ENCODE measurements at regions not wholly inside any gene's neighbourhood (a gene's known extent, or its start where the extent isn't known, plus 50 kb on each side); places are given as distances from the start of the nearest gene placed in this dataset.
A peak's percentile ranks its signal among the peaks of the same experiment; 100 is the strongest.

DNA sequence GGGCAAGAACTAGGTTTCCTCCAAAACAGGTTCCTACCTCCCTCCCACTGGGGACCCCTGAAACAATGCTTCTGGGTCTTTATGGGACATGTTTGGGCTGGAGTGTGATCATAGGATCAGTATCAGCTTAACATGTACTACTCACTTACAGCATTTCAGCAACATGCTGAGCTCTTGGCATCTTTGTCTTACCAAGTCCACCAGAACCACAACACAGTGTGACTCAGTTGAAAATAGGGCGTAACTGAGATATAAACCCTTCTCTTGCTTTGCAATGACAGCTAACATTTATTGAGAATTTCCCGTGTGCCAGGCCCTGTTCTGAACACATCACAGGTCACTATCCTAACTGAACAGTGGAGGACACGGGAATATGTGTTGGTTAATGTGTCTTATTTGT, 218.5 kb upstream of the LNX1 start:
- DNase-seq: no peak

GRCh38 chr4:53805291-53805690, 214.0 kb upstream of the LNX1 start:
- no peak for DNase-seq

GRCh38 chr4:53804719-53805118, 213.4 kb upstream of the LNX1 start:
- DNase-seq: no peak

- DNase-seq: no peak
Observed at GRCh38 chr4:53802500-53802899, 211.2 kb upstream of the LNX1 start.

- DNase-seq: no peak
Observed at GRCh38 chr4:53801373-53801772, 210.1 kb upstream of the LNX1 start.

- DNase-seq: no peak
Observed at GRCh38 chr4:53800741-53801140, 209.5 kb upstream of the LNX1 start.

DNA sequence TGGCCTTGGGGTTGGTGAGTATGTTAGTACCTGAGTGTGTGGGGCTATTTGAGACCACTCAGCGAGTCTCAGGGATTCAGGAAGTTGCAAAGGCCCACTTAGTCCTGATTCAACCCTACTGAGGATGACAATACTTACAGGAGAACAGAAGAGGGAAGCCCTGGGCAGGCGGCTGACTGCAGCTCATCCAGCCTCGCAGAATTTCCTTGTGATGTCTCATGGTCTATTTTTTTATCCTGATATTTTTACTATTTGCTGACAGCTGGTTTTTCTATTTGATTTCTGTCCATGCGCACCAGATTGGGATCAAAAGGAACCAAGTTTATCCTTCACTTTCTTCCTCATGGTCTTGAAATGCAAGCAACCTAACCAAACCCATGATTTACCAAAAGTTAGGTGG, 201.8 kb upstream of the LNX1 start:
- no peak for DNase-seq

DNA sequence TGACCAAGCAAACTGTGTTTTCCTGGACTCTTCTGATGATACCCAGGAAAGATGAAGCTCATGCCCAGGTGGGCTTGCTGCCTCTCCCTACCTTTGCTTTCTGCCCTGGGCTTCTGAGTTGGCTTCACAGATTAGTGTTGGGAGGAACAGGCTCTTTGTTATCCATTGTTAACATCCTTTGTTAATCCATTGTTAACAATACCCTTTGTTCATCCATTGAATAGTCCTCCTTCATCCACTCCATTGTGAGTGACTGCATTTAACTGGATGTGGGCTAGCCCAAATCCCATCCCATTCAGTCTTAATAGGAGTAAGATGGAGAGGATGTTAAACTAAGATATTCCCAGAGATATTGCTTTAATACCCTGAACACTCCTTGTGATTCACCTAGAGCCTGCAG, 199.0 kb upstream of the LNX1 start:
- DNase-seq: no peak

DNA sequence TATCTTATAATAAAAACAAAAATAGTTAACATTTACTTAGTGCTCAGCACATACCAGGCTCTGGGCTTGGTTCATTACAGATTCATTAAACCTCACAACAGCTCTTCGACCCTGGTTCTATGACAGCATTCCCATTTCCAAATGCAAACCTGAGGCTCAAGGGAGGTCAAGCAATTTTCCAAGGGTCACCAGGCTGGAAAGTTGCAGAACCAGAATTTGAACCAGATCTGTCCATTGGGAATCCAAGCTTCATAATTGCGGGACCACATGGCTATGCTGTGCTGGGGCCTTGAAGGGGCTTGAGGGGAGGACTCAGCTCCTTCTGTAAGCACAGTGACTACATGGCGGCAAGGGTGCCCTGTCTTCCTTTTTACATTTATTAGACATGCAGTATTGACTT, 197.3 kb upstream of the LNX1 start:
- DNase-seq: no peak

- no peak for DNase-seq
Observed at GRCh38 chr4:53788011-53788410, 196.7 kb upstream of the LNX1 start.

GRCh38 chr4:53786632-53787031, 195.3 kb upstream of the LNX1 start:
- no peak for DNase-seq

GRCh38 chr4:53785996-53786395, 194.7 kb upstream of the LNX1 start:
- no peak for DNase-seq

DNA sequence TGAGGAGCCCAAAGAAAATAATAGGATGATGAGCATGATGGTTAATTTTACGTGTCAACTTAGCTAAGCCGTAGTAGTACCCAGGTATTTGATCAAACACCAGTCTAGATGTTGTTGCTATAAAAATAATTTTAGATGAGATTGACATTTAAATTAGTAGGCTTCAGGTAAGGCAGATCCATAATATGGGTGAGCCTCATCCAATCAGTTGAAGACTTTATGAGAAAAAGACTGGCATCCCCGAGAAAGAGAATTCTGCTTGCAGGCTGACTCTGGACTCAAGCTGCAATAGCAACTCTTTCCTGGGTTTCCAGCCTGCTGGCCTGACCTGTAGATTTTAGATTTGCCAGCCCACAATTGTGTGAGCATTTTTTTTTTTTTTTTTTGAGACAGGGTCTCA, 192.8 kb upstream of the LNX1 start:
- no peak for DNase-seq

DNA sequence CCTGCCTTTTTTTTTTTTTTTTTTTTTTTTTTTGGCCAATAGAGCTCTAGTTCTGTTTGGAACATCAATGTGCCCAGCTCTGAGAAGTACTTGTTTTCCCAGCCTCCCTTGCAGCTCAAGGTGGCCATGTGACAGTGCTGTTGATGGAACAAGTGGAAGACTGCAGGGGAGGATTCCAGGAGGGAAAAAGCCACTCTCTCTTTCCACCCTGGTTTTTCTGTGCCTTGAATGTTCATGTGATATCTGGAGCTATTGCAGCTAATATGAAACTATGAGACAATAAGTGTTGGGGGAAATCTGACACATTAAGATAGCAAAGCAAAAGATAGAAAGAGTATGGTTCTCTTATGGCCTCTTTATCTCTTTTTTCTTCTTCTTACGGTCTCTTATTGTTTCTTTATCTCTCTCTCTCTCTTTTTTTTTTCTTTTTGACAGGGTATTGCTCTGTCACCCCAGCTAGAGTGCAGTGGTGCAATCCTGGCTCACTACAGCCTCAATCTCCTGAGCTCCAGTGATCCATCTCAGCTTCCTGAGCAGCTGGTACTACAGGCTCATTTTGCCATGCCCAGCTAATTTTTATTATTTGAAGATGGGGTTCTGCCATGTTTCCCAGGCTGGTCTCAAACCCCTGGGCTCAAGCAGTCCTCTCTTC, 192.0 kb upstream of the LNX1 start:
- no peak for DNase-seq

DNA sequence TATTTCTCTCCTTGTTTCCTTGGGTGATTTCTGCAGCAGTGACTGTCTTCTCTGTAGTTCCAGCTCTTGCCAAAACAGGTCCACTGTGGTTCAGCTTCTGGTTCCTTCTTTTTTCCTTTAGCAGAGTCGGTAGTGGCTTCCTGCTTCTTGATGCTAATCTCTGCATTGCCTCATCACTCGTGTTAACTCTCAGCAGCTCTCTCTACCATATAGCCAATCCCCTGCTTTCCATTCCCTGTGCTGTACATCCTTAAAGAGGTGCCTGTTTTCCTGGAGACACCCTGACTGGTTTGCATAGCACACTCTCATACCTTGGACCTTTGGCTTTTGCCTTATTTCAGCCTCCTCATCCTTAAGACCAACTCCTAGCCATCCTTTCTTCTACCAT, 191.2 kb upstream of the LNX1 start:
- no peak for DNase-seq

- DNase-seq: no peak
Observed at GRCh38 chr4:53781629-53782457, 190.6 kb upstream of the LNX1 start.

GRCh38 chr4:53780736-53781400, 189.6 kb upstream of the LNX1 start:
- no peak for DNase-seq

DNA sequence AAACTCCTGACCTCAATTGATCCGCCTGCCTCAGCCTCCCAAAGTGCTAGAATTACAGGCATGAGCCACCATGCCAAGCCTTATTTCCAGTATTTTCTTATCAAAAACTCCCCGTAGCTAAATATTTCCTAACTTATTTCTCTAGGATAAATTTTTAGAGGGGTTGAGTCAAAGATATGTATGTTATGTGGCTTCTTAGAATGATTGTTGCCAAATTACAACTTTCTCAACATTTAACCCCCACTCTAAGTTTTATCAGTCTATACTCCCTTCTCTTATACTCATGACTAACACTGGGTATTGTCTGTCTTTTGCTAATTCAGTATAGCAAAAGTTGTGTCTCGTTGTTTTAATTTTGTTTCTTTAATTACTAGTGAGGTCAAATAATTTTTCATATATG, 187.7 kb upstream of the LNX1 start:
- DNase-seq: no peak

- peak; percentile 12 for DNase-seq
Observed at GRCh38 chr4:53778155-53778554, 186.9 kb upstream of the LNX1 start.

DNA sequence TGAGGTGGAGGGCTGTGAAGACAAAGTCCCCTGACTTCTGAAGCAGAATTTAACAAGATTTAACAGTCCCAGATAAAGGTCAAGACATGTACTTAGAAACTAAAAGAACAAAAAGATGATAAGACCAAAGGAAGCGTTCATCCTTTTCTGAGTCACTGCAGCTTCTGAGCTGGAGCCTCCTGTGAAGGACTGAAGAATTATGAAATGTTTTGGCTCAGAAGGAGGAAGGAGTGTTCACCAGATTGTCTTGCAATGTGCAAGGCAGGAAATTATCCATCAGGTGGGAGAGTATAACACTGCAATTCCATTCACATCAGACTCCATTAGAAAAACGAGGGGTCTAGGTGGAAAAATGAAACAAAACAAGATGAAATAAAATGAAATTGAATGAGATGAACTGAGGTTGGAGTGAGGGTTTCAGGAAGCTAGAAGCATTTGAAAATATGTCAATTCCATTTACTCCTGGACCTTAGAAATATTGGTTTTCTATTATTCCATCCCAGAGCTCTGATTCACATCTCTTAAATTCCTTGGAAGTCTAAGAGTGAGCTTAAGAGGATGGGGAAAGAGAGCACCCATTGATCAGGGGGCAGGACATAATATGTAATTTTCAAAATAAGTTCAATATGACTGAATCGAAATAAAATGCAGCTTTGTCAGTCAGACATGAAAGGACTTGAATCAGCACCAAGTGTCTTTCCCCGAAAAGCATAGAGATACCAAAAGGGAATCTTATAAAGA, 186.1 kb upstream of the LNX1 start:
- no peak for DNase-seq

GRCh38 chr4:53776141-53776540, 184.9 kb upstream of the LNX1 start:
- no peak for DNase-seq

GRCh38 chr4:53775381-53775780, 184.1 kb upstream of the LNX1 start:
- DNase-seq: no peak

DNA sequence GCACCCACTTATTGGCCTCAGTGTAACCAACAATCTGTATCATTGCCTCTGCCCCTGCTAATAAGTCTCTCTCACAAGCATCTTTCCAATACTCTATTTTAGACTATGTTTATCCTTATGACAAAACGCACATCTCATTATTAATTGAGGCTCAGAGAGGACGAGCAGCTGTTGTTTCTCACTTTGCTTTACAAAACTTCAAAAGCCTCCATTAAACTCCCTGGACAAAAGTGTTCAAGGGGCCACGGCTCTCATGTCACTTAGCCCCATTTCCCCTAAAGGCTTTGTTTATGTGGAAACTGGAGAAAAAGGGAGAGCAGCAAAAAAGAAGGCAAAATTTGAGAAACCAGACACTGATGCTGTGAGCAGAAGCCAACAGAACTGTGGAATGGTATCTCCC, 180.0 kb upstream of the LNX1 start:
- no peak for DNase-seq

All from eye (tissue), 1 donor.